ENCODE measurements at regions not wholly inside any gene's neighbourhood (a gene's known extent, or its start where the extent isn't known, plus 50 kb on each side); places are given as distances from the start of the nearest gene placed in this dataset.

DNA sequence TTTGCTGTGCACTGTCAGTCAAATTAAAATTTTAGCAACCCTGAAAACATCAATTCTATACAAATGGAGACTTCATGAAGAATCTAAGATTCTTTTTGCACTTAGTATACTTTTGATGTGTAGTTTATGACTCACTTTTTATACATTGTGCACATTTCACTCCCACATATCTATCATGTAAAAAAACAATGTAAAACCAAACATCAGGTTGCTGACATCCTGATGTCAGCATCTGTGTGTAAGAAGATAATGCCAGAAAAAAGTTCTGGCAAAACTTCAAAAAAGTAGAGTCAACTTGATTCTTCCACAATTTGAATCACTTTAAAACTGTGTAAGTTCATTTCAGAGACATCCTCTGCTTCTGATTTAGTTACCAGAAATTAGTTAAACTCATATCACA is 115.7 kb downstream of the CENPF start:
- TF ChIP-seq EZH2 (IDR thresholded peaks at IDR 0.05; ENCODE audit: low read length, unreplicated experiment) = no peak
- TF ChIP-seq, protein P1, sequence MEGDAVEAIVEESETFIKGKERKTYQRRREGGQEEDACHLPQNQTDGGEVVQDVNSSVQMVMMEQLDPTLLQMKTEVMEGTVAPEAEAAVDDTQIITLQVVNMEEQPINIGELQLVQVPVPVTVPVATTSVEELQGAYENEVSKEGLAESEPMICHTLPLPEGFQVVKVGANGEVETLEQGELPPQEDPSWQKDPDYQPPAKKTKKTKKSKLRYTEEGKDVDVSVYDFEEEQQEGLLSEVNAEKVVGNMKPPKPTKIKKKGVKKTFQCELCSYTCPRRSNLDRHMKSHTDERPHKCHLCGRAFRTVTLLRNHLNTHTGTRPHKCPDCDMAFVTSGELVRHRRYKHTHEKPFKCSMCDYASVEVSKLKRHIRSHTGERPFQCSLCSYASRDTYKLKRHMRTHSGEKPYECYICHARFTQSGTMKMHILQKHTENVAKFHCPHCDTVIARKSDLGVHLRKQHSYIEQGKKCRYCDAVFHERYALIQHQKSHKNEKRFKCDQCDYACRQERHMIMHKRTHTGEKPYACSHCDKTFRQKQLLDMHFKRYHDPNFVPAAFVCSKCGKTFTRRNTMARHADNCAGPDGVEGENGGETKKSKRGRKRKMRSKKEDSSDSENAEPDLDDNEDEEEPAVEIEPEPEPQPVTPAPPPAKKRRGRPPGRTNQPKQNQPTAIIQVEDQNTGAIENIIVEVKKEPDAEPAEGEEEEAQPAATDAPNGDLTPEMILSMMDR (conservative IDR thresholded peaks at IDR 0.05; ENCODE audit: low read depth, low read length) = no peak
